GM23338 (cell line): ENCODE measurements at regions not wholly inside any gene's neighbourhood (a gene's known extent, or its start where the extent isn't known, plus 50 kb on each side); places are given as distances from the start of the nearest gene placed in this dataset.

ENCODE experiments used
- ATAC-seq: fragments of 200-7000 bp; cut with Tn5 transposase; 3 replicates; pipeline ENCODE4 v1.9.1; 2020
- DNase-seq: peaks from one replicate; pipeline ENCODE4 v3.0.0-alpha.2; 2015; ENCODE audit warnings: low spot score
- H2AFZ ChIP-seq: fragments of 200-600 bp; sonication (generic); 2 replicates; pipeline ENCODE4 v1.8.0; 2016; ENCODE audit warnings: antibody characterized with exemption, mild to moderate bottlenecking, moderate library complexity
- H3F3A ChIP-seq: fragments of 200-600 bp; sonication (generic); replicated peaks from 2 replicates; pipeline ENCODE4 v1.8.0; 2017; ENCODE audit warnings: antibody characterized with exemption, mixed run types, low read depth
- H3K27ac ChIP-seq: fragments of 200-600 bp; sonication (generic); 2 replicates; pipeline ENCODE4 v1.6.1; 2016; ENCODE audit warnings: low read depth
- H3K27me3 ChIP-seq: fragments of 200-600 bp; sonication (generic); 2 replicates; pipeline ENCODE4 v1.8.0; 2016; ENCODE audit warnings: mild to moderate bottlenecking, mixed run types, moderate library complexity; ENCODE audit not compliant: insufficient read depth
- H3K36me3 ChIP-seq: fragments of 200-600 bp; sonication (generic); 2 replicates; pipeline ENCODE4 v1.8.0; 2016; ENCODE audit warnings: mild to moderate bottlenecking; ENCODE audit not compliant: insufficient read depth
- H3K4me1 ChIP-seq: fragments of 200-600 bp; sonication (generic); 2 replicates; pipeline ENCODE4 v1.8.0; 2016; ENCODE audit warnings: mild to moderate bottlenecking, moderate library complexity; ENCODE audit not compliant: insufficient read depth
- H3K4me2 ChIP-seq: fragments of 200-600 bp; sonication (generic); 2 replicates; pipeline ENCODE4 v1.7.1; 2017; ENCODE audit warnings: mixed run types
- H3K4me3 ChIP-seq: fragments of 200-600 bp; sonication (generic); 2 replicates; pipeline ENCODE4 v1.6.1; 2016; ENCODE audit warnings: mixed run types
- H3K79me2 ChIP-seq: fragments of 200-600 bp; sonication (generic); replicated peaks from 2 replicates; pipeline ENCODE4 v1.8.0; 2017; ENCODE audit warnings: mild to moderate bottlenecking; ENCODE audit not compliant: insufficient read depth
- H3K9me2 ChIP-seq: fragments of 200-600 bp; sonication (generic); 2 replicates; pipeline ENCODE4 v1.8.0; 2017; ENCODE audit not compliant: insufficient read depth
- H4K20me1 ChIP-seq: fragments of 200-600 bp; sonication (generic); replicated peaks from 2 replicates; pipeline ENCODE4 v1.8.0; 2017; ENCODE audit warnings: mild to moderate bottlenecking; ENCODE audit not compliant: insufficient read depth
- H3K27ac Mint-ChIP-seq: 2 replicates; pipeline ENCODE4 v1.8.0; 2020; ENCODE audit warnings: inconsistent platforms, mild to moderate bottlenecking, moderate library complexity, mixed read lengths
- H3K27me3 Mint-ChIP-seq: 3 replicates; pipeline ENCODE4 v1.8.0; 2022; ENCODE audit warnings: low read depth, mild to moderate bottlenecking, moderate library complexity, mixed read lengths, inconsistent platforms; ENCODE audit not compliant: insufficient read depth, poor library complexity
- H3K36me3 Mint-ChIP-seq: 3 replicates; pipeline ENCODE4 v1.8.0; 2021; ENCODE audit warnings: low read depth, mild to moderate bottlenecking, inconsistent platforms, moderate library complexity, mixed read lengths
- H3K4me1 Mint-ChIP-seq: 3 replicates; pipeline ENCODE4 v1.8.0; 2020; ENCODE audit warnings: mild to moderate bottlenecking, inconsistent platforms, mixed read lengths
- H3K4me3 Mint-ChIP-seq: 3 replicates; pipeline ENCODE4 v1.8.0; 2021; ENCODE audit warnings: moderate library complexity, mild to moderate bottlenecking, inconsistent platforms, mixed read lengths
- H3K9me3 Mint-ChIP-seq: 3 replicates; pipeline ENCODE4 v1.8.0; 2020; ENCODE audit warnings: moderate library complexity, mild to moderate bottlenecking, inconsistent platforms, mixed read lengths
- CREB1 ChIP-seq: fragments of 250-450 bp; sonication (Bioruptor Pico); IDR thresholded peaks from 2 replicates; pipeline ENCODE4 v1.5.0; 2020; ENCODE audit warnings: low read depth, mild to moderate bottlenecking, moderate library complexity
- CTCF ChIP-seq, 2 experiments: fragments of 200-600 bp in 1 of 2; sonication (generic) in 1 of 2; conservative IDR thresholded peaks; 2 replicates each; pipeline versions ENCODE4 v1.5.1 to v1.6.1; 2016 to 2017; ENCODE audit warnings: antibody characterized with exemption in 2 of 2, low read depth in 2 of 2, mild to moderate bottlenecking in 2 of 2, moderate library complexity in 1 of 2
- ETS1 ChIP-seq: IDR thresholded peaks from 2 replicates; pipeline ENCODE4 v1.6.1; 2016; ENCODE audit warnings: antibody characterized with exemption
- EZH2 ChIP-seq: fragments of 200-600 bp; sonication (generic); IDR thresholded peaks from one replicate; pipeline ENCODE4 v1.8.0; 2017; ENCODE audit warnings: antibody characterized with exemption, mild to moderate bottlenecking, low read depth; ENCODE audit not compliant: unreplicated experiment
- JUNB ChIP-seq: IDR thresholded peaks from one replicate; pipeline ENCODE4 v1.6.1; 2016; ENCODE audit warnings: antibody characterized with exemption; ENCODE audit not compliant: unreplicated experiment
- NANOG ChIP-seq: IDR thresholded peaks from 2 replicates; pipeline ENCODE4 v1.6.1; 2016; ENCODE audit warnings: antibody characterized with exemption, borderline replicate concordance
- POLR2AphosphoS5 ChIP-seq: IDR thresholded peaks from 2 replicates; pipeline ENCODE4 v1.6.1; 2016; ENCODE audit warnings: antibody characterized with exemption, low read depth
- REST ChIP-seq: IDR thresholded peaks from one replicate; pipeline ENCODE4 v1.6.1; 2018; ENCODE audit warnings: antibody characterized with exemption; ENCODE audit not compliant: unreplicated experiment
- ZNF114 ChIP-seq: fragments of 250-450 bp; sonication (Bioruptor Pico); IDR thresholded peaks from 2 replicates; pipeline ENCODE4 v1.5.0; 2020; ENCODE audit warnings: mild to moderate bottlenecking, moderate library complexity
- ZNF331 ChIP-seq: fragments of 250-450 bp; sonication (Bioruptor Pico); IDR thresholded peaks from 2 replicates; pipeline ENCODE4 v1.5.0; 2020; ENCODE audit warnings: low read depth, mild to moderate bottlenecking, moderate library complexity

GRCh38 chr9:107093365-107094060 is 189.6 kb upstream of the RAD23B start:
- Histone ChIP-seq H3K4me2 (no peak overlapping the region), H4K20me1 (no peaks in the 10 kb centered on the region), H3K79me2 (no peaks in the 10 kb centered on the region), H3K27ac (no peak overlapping the region), H3K27me3 (no peaks in the 10 kb centered on the region), H3K4me1 (no peaks in the 10 kb centered on the region), H2AFZ (no peak overlapping the region), H3K36me3 (no peaks in the 10 kb centered on the region), H3K4me3 (no peak overlapping the region), H3K9me2 (0 out of 2 replicates have a peak, but pooled peaks cover 6% of the 10 kb centered on the region), H3F3A (no peaks in the 10 kb centered on the region)
- Mint-ChIP-seq H3K36me3 (no peaks in the 10 kb centered on the region), H3K9me3 (no peaks in the 10 kb centered on the region), H3K27ac (no peak overlapping the region), H3K27me3 (no peaks in the 10 kb centered on the region), H3K4me1 (no peaks in the 10 kb centered on the region), H3K4me3 (no peak overlapping the region)
- TF ChIP-seq EZH2 (no peak), CREB1 (CRISPR knock-in tag) (no peak), ZNF331 (CRISPR knock-in tag) (no peak), REST (no peak), ETS1 (no peak), POLR2AphosphoS5 (no peak), NANOG (no peak), CTCF (conservative IDR thresholded peaks at IDR 0.05; ENCODE audit: low read depth in 2 of 2) (no peak), JUNB (no peak), ZNF114 (no peak)
- ATAC-seq (no peak), DNase-seq (no peak)
